Activated CD4-positive, alpha-beta memory T cell treated with anti-CD3 and anti-CD28 coated beads, Interleukin-2, amount 10 ng/mL, durations not matched to agents 7 days and 5 days (primary cell): ENCODE measurements at regions not wholly inside any gene's neighbourhood (a gene's known extent, or its start where the extent isn't known, plus 50 kb on each side); places are given as distances from the start of the nearest gene placed in this dataset.

Source experiments
- CTCF ChIA-PET: fragments of 350-600 bp; sonication (Branson Sonifier 250); formaldehyde crosslinking; loops from one replicate; lab custom pipeline; 2021; ENCODE audit warnings: antibody characterized with exemption, inconsistent platforms; lab: Charles Lee
- POLR2A ChIA-PET: fragments of 350-600 bp; sonication (Branson Sonifier 250); formaldehyde crosslinking; loops from one replicate; lab custom pipeline; 2021; ENCODE audit warnings: antibody characterized with exemption; lab: Charles Lee
- DNase-seq: peaks from one replicate; pipeline ENCODE4 v3.0.0-alpha.2; 2020
- H3K27ac Mint-ChIP-seq: one replicate; pipeline ENCODE4 v1.8.0; 2021; ENCODE audit warnings: mild to moderate bottlenecking, mixed read lengths
- H3K27me3 Mint-ChIP-seq: one replicate; pipeline ENCODE4 v1.8.0; 2021; ENCODE audit warnings: mixed read lengths
- H3K36me3 Mint-ChIP-seq: one replicate; pipeline ENCODE4 v1.8.0; 2021; ENCODE audit warnings: low read depth, mixed read lengths
- H3K4me1 Mint-ChIP-seq: one replicate; pipeline ENCODE4 v1.8.0; 2021; ENCODE audit warnings: mixed read lengths
- H3K4me3 Mint-ChIP-seq: one replicate; pipeline ENCODE4 v1.8.0; 2021; ENCODE audit warnings: mild to moderate bottlenecking, mixed read lengths
- H3K9me3 Mint-ChIP-seq: one replicate; pipeline ENCODE4 v1.8.0; 2021; ENCODE audit warnings: mixed read lengths

- ChIA-PET POLR2A (no interaction called here), CTCF (interaction anchor here (1.7 kb wide), 1 partner anchor 15 kb away, joined by 5 read pairs; no protein-coding TSS in a partner anchor)
- DNase-seq = no peak
- Mint-ChIP-seq H3K36me3 (no peaks in the 10 kb centered on the region), H3K4me3 (no peak overlapping the region), H3K4me1 (peaks cover 4% of the 10 kb centered on the region), H3K27me3 (no peaks in the 10 kb centered on the region), H3K9me3 (no peaks in the 10 kb centered on the region), H3K27ac (no peak overlapping the region)
These were observed 114.4 kb upstream of the GLS start for GRCh38 chr2:190766174-190766572.

- no peaks in the 10 kb centered on the region for H3K9me3 Mint-ChIP-seq
These were observed 114.0 kb upstream of the GLS start for GRCh38 chr2:190766595-190766994.

GRCh38 chr2:190767821-190768220 lies 112.8 kb upstream of the GLS start:
- POLR2A ChIA-PET = no interaction called here
- Mint-ChIP-seq H3K27me3 (no peaks in the 10 kb centered on the region), H3K4me1 (peaks cover 4% of the 10 kb centered on the region), H3K4me3 (no peak overlapping the region), H3K9me3 (no peaks in the 10 kb centered on the region), H3K36me3 (no peaks in the 10 kb centered on the region), H3K27ac (no peak overlapping the region)
- DNase-seq = no peak
- CTCF ChIA-PET = no interaction called here

More at GRCh38 chr2:190766595-190766994, 114.0 kb upstream of the GLS start:
- POLR2A ChIA-PET = no interaction called here
- Mint-ChIP-seq H3K36me3 (no peaks in the 10 kb centered on the region), H3K27ac (no peak overlapping the region), H3K27me3 (no peaks in the 10 kb centered on the region), H3K4me1 (peaks cover 4% of the 10 kb centered on the region), H3K4me3 (no peak overlapping the region)
- CTCF ChIA-PET = interaction anchor here (1.7 kb wide), 1 partner anchor 14 kb away, joined by 5 read pairs; no protein-coding TSS in a partner anchor
- no peak for DNase-seq

DNA sequence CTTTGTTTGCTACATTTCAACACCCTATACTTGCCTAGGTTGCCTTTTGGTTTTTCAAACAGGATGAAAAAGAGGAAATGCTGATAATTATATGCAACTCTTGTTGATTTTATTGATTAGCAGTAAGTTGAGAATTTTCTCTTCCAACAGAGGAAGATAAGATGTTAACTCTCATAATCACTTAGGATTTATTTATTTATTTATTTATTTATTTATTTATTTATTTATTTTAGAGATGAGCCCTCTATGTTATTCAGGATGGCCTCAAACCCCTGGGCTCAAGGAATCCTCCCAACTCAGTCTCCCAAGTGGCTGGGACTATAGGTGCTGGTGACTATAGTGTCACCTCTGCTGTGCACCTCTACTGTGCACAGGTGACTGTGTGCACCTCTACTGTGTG lies 111.4 kb upstream of the GLS start:
- DNase-seq = no peak
- H3K36me3 Mint-ChIP-seq = no peaks in the 10 kb centered on the region

GRCh38 chr2:190771726-190772125 lies 108.9 kb upstream of the GLS start:
- ChIA-PET CTCF (no interaction called here), POLR2A (no interaction called here)
- Mint-ChIP-seq H3K4me1 (no peaks in the 10 kb centered on the region), H3K36me3 (no peaks in the 10 kb centered on the region), H3K4me3 (no peak overlapping the region), H3K27ac (no peak overlapping the region), H3K27me3 (peaks cover 2% of the 10 kb centered on the region), H3K9me3 (no peaks in the 10 kb centered on the region)
- no peak for DNase-seq

More for the DNA sequence above, 111.4 kb upstream of the GLS start:
- ChIA-PET CTCF (no interaction called here), POLR2A (interaction anchor here (1.4 kb wide), 1 partner anchor 112 kb away, joined by 3 read pairs; no protein-coding TSS in a partner anchor)
- Mint-ChIP-seq H3K4me3 (no peak overlapping the region), H3K27ac (no peak overlapping the region), H3K27me3 (no peaks in the 10 kb centered on the region), H3K9me3 (no peaks in the 10 kb centered on the region), H3K4me1 (no peaks in the 10 kb centered on the region)

GRCh38 chr2:190780594-190780993 lies 100.0 kb upstream of the GLS start:
- Mint-ChIP-seq H3K4me3 (no peak overlapping the region), H3K27me3 (peaks cover 6% of the 10 kb centered on the region), H3K4me1 (peaks cover 7% of the 10 kb centered on the region), H3K36me3 (no peaks in the 10 kb centered on the region), H3K9me3 (no peaks in the 10 kb centered on the region), H3K27ac (no peak overlapping the region)
- ChIA-PET POLR2A (no interaction called here), CTCF (interaction anchor here (0.8 to 1.8 kb wide), 8 partner anchors 11 to 239 kb away, joined by 3 to 9 read pairs (median 4); no protein-coding TSS in a partner anchor)
- no peak for DNase-seq

- peak; percentile 58 for DNase-seq
- CTCF ChIA-PET = interaction anchor here (1.1 to 1.8 kb wide), 6 partner anchors 10 to 166 kb away, joined by 3 to 9 read pairs (median 4); no protein-coding TSS in a partner anchor
These were observed 98.9 kb upstream of the GLS start for GRCh38 chr2:190781604-190782198.

GRCh38 chr2:190782264-190782663 lies 98.4 kb upstream of the GLS start:
- Mint-ChIP-seq H3K27me3 (peaks cover 3% of the 10 kb centered on the region), H3K36me3 (no peaks in the 10 kb centered on the region), H3K27ac (no peak overlapping the region), H3K4me1 (peaks cover 7% of the 10 kb centered on the region), H3K9me3 (no peaks in the 10 kb centered on the region), H3K4me3 (no peak overlapping the region)
- no peak for DNase-seq
- ChIA-PET POLR2A (no interaction called here), CTCF (interaction anchor here (1.3 kb wide), 1 partner anchor 68 kb away, joined by 3 read pairs; no protein-coding TSS in a partner anchor)

More at GRCh38 chr2:190781604-190782198, 98.9 kb upstream of the GLS start:
- POLR2A ChIA-PET = no interaction called here
- no peaks in the 10 kb centered on the region for H3K36me3 Mint-ChIP-seq
- no peaks in the 10 kb centered on the region for H3K9me3 Mint-ChIP-seq
- H3K4me3 Mint-ChIP-seq = no peak overlapping the region
- H3K4me1 Mint-ChIP-seq = peaks cover 7% of the 10 kb centered on the region
- peaks cover 3% of the 10 kb centered on the region for H3K27me3 Mint-ChIP-seq
- H3K27ac Mint-ChIP-seq = no peak overlapping the region

GRCh38 chr2:190783513-190784263 lies 96.9 kb upstream of the GLS start:
- CTCF ChIA-PET = interaction anchor here (0.8 to 1.5 kb wide), 8 partner anchors 9 to 246 kb away, joined by 3 to 7 read pairs (median 3); no protein-coding TSS in a partner anchor
- POLR2A ChIA-PET = interaction anchor here (0.5 to 1.1 kb wide), 2 partner anchors 98 to 164 kb away, joined by 3 read pairs; no protein-coding TSS in a partner anchor
- no peak for DNase-seq
- Mint-ChIP-seq H3K36me3 (no peaks in the 10 kb centered on the region), H3K27me3 (peaks cover 3% of the 10 kb centered on the region), H3K4me3 (no peak overlapping the region), H3K27ac (no peak overlapping the region), H3K4me1 (peaks cover 7% of the 10 kb centered on the region), H3K9me3 (no peaks in the 10 kb centered on the region)

DNA sequence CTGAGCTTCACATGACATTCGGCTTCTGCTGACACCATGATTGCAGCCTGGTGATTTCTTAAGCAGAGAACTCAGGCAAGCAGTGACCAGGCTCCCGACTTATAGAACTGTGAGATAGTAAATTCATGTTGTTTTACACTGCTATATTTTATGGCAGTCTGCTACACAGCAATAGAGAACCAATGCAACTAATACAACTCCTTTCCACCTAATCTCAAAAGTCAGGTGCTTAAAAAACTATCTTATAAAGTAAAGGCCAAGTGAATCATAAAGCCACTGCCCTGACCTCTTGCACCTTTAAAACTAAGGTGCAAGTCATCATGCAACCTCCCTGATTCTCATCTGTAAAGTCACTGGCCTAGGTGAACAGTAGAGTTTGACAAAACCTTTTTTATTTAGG lies 95.3 kb upstream of the GLS start:
- H3K27me3 Mint-ChIP-seq = peaks cover 3% of the 10 kb centered on the region

GRCh38 chr2:190786404-190787166 lies 94.0 kb upstream of the GLS start:
- CTCF ChIA-PET = no interaction called here
- no peak overlapping the region for H3K4me3 Mint-ChIP-seq
- H3K4me1 Mint-ChIP-seq = peaks cover 6% of the 10 kb centered on the region
- no peaks in the 10 kb centered on the region for H3K9me3 Mint-ChIP-seq
- H3K36me3 Mint-ChIP-seq = no peaks in the 10 kb centered on the region
- POLR2A ChIA-PET = no interaction called here
- peaks cover 3% of the 10 kb centered on the region for H3K27me3 Mint-ChIP-seq
- H3K27ac Mint-ChIP-seq = no peak overlapping the region
- no peak for DNase-seq

More for the DNA sequence above, 95.3 kb upstream of the GLS start:
- Mint-ChIP-seq H3K4me1 (peaks cover 7% of the 10 kb centered on the region), H3K4me3 (no peak overlapping the region), H3K27ac (no peak overlapping the region), H3K9me3 (no peaks in the 10 kb centered on the region), H3K36me3 (no peaks in the 10 kb centered on the region)
- ChIA-PET CTCF (interaction anchor here (0.7 kb wide), 1 partner anchor 371 kb away, joined by 3 read pairs; no protein-coding TSS in a partner anchor), POLR2A (no interaction called here)
- no peak for DNase-seq

DNA sequence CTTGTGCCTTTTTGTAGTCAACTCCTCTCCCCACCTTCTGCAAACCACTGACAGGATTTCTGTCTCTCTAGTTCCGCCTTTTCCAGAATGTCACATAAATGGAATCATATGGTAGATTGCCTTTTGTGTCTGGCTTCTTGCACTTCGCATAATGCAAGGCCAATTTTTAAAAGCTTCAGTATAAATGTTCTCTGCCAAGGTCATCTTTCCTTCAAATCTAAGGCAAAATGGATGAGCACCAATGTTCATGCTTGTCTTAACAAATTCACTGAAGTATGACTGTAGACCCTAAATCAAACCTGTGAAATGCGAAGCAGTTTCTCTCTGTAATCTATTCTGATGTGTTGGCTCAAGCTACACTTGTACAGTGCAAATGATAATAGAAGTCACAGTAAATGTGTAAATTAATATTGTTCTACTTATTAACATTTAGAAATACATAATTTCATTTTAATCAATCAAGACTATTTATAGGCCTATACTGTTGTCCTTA lies 92.8 kb upstream of the GLS start:
- H3K9me3 Mint-ChIP-seq = no peaks in the 10 kb centered on the region
- no peaks in the 10 kb centered on the region for H3K36me3 Mint-ChIP-seq
- no peak overlapping the region for H3K4me3 Mint-ChIP-seq
- ChIA-PET CTCF (no interaction called here), POLR2A (no interaction called here)
- no peak for DNase-seq
- H3K27me3 Mint-ChIP-seq = peaks cover 1% of the 10 kb centered on the region
- peaks cover 13% of the 10 kb centered on the region for H3K4me1 Mint-ChIP-seq
- H3K27ac Mint-ChIP-seq = no peak overlapping the region
